IPS-NIHi11 (cell line): ENCODE measurements at regions not wholly inside any gene's neighbourhood (a gene's known extent, or its start where the extent isn't known, plus 50 kb on each side); places are given as distances from the start of the nearest gene placed in this dataset.

Experiments used
- DNase-seq: peaks from one replicate; pipeline ENCODE4 v3.0.0; 2012; ENCODE audit warnings: mixed read lengths, low spot score

- no peak for DNase-seq
Observed at GRCh38 chr1:219773110-219773509, 155.2 kb downstream of the SLC30A10 start.

DNA sequence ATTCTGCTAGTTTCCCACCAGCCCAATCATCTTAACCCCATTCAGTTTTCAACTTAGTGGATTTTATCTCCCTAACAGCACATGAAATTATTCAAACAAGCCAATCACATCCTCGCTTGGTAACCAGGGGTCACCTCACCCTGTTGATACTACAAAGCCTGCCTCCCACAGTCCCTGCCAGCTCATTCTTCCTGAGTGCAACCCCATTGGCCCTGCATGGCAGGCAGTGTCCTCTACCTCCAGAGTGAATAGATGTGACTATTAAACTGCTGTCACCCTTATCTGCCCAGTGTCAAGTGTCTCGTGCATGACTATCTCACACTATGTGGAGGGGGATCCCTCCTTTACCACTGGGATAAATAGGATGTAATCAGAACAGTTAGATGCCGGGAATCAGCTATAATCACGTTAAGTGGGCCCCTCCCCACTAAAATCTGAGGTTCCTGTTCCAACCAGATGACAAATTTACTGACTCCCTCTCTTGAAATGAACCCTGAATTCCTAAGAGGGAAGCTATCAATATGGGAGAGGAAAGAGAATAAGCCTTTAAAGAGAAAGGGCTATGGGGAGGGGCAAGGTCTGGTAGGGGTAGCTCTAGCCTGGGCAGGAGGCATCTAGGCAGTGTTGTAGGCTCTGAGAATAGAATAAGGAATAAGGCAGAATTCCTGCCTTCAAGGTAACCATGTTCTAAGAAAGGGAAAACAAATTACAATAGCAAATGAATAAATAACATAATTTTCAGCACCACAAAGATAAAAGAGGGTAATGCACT is 155.9 kb downstream of the SLC30A10 start:
- no peak for DNase-seq

DNA sequence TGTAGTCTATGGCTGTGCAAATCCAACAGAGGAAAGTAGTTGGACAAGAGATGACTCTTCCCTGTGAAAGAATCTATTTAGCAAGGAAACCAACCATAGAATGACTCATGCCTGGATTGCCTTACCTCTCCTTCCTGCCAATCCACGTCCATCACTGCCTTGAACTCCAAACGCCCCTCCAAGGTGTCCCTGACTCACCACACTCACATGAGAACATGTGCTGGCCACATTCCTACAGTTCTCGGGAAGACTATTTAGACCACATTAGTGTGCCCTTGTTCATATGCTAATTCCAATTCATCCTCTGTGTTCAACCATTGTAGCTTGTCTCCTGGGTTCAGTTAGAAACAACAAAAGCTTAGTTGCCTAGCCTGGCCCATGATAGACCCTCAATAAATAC is 157.3 kb downstream of the SLC30A10 start:
- DNase-seq = peak; percentile 24

DNA sequence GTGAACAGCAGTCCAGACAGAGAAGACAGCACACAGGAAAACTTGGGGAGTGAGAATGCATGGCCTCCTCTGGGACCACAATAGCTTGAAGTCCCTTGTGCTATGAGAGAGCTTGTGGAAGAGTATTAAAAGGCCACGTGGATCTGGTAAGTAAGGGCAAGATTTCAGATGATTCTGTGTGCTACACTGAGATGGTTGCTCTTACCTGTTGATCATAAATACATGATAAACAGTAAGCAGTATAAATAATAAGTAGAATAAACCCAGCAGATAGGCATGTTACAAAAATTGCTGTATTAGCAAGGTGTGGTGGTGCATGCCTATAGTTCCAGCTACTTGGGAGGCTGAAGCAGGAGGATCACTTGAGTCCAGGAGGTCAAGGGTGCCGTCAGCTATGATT is 150.4 kb upstream of the ZC3H11B start:
- no peak for DNase-seq

DNA sequence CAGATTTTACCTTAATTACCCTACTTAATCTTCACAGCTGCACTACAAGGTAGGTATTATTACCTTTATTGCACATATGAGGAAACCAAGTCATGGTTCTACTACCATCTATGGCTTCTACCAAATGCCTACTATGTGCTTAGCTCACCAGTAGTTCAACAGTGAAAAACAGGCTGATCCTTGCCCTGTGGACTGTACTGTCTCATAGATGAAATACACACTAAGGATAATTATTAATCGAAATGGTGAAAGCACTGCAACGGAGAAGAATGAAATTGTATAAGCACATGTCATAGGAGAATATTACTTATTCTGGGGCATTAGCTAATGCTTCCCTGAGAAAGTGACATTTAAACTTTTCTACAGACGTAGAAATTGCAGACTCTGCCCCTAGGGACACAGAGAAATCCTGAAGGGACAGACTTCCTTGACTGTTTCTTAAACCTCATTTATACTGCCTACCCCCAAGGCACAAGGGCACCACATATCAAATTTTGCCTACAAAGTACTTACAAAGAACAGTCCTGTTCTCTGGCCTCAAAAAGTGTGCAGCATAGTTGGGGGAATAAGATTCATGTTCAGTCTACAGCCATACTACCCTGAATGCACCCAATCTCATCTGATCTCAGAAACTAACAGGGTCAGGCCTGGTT is 148.4 kb upstream of the ZC3H11B start:
- DNase-seq = no peak

- no peak for DNase-seq
Observed at GRCh38 chr1:219759095-219759494, 146.2 kb upstream of the ZC3H11B start.

GRCh38 chr1:219757890-219758289 is 145.0 kb upstream of the ZC3H11B start:
- no peak for DNase-seq

- DNase-seq = no peak
Observed at GRCh38 chr1:219755234-219755633, 142.3 kb upstream of the ZC3H11B start.

DNA sequence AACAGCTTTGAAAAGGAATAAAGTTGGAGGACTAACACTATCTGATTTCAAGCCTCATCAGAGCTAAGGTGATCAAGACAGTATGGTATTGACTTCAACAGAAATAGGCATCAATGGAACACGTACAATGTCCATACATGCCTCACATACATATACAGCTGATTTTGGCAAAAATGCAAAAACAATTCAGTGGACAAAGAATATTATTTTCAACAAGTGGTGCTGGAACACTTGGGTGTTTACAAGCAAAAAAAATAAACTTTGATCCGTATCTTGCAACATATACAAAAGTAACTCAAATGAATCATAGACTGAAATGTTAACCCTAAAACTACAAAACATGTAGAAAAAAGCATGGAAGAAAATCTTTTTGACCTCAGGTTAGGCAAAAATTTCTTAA is 141.9 kb upstream of the ZC3H11B start:
- no peak for DNase-seq

DNA sequence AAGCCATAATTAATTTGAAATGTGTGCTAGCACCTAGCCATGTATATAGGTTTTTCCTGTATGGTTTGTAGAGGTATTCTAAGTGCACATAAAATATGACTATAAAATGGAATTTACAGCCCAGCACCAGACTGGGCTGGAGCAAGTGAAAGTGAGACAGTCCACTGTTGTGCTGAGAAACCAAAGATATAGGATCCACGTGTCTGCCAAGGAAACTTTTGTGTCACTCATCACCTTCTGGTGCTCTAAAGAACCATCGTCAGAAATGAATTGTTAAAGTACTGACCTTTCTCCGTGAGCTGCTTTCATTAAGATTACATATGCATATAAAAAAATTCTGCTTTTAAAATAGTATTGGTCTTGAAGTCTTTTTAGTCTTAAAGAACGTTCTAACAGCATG is 141.0 kb upstream of the ZC3H11B start:
- DNase-seq = no peak

DNA sequence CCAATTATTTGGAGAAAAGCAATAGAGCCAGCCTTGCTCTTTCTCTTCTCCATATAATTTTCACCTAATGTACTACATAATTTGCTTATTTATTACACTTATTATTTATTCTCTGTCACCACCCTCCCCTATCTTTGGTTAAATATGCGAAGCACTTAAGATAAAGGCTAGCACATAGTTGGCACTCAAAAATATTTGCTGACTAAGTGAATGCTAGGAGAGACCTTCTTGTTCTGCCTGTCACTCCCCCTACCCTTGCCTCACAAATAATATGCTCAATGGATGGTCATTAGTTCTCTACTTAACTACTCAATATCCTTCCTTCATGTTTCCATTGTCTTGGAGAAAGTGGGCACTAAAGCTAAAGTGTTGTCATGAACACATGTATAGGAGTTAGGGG is 139.7 kb upstream of the ZC3H11B start:
- DNase-seq = no peak

DNA sequence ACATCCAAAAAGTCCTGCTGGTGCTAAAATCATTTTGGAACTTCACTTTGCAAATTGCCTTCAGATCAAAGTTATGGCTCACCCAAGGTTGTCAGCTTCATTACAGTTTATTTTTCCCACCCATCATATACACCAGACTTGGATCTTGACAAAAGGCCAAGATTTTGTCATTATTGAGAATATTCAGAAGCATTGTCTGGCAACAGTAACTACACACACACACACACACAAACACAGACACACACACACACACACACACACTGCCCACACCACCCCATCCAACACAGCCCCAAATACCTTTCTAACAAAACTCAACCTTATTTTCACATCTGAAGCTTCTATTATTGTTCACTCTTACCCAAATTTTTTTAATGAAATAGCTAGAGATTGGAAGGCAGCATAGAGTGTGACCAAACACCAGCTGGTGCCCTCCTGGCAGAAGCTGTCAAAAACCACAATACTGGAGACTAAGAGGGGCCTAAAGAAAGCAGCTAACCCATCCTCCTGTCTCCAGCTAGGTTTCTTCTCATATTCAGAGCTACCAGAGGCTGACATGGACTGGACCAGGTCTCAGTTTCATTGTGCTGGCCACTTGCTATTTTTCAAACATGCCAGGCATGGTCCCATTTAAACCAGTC is 139.1 kb upstream of the ZC3H11B start:
- no peak for DNase-seq

- no peak for DNase-seq
Observed at GRCh38 chr1:219749370-219749769, 136.5 kb upstream of the ZC3H11B start.

- DNase-seq = no peak
Observed at GRCh38 chr1:219746141-219746540, 133.2 kb upstream of the ZC3H11B start.

- no peak for DNase-seq
Observed at GRCh38 chr1:219744652-219745469, 132.0 kb upstream of the ZC3H11B start.

DNA sequence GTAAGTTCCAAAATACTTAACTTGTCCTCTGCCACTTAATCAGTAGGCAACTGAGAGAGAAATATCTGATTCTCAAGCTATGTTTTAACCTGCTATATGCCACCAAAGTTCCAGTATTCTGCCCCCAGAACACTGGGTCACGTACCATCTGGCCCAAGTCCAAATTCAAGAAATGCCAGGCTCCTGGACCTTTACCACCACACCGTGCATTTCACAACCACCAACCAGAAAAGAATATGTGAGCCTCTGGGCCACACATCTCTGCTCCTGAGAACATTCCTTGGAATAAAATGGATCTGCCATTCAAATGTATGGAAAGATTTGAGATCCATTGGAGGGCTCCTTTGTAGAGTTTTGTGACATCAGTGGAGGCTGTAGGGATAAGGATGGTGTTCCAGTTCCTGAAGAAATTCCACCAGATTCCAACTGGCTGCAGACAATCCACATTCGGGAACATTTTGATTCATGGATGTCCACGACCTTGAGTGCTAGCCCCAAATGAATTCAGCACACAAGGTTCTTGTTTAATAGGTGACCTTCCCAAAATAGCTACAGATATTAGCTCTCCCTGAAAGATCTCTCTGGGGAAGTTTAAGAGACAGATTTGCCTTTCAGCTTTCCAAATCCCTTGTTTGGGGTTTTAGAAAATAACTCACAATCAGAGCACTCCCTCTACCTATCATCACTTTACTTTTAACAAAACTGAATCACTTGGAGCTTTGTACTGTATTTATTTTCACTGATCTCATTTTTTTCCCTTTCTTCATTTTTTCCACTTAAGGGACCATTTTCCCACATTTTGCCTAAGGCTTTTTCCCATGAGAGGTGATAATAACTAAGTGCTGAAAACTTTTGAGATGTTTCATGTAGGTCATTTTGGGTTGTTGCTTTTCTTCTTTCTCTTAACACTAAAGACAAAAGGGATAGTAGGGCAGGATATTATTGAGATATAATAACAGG is 128.4 kb upstream of the ZC3H11B start:
- DNase-seq = no peak

DNA sequence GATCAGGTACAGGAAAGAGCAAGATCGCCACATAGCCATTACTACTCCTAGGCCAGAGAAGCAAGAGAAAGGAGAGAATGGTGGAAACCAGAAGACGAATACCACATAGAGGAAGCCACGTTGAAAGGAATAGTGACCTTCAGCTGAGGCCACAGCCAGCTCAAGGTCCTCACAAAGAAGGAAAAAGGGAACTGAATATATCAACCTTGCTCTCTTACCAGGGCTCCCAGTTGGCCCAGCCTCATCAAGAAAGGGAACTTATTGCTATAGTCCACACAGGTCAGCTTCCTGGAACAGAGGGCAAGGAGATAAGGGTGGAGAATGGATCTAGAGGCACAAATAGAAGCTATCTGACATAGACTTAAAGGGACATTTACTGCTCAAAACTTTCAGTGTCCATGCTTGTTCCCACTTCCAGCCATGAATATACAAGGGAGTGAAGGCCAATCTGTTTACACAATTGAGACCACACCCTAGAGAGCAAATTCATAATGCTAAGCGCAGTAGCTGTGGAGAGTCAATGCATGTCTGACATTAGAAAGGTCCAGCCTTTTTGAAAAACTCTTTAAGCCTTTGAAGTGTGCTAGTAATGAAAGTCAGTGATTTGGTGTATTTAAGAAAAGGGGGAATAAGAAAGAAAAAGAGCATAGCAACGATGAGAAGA is 120.7 kb upstream of the ZC3H11B start:
- DNase-seq = no peak

DNA sequence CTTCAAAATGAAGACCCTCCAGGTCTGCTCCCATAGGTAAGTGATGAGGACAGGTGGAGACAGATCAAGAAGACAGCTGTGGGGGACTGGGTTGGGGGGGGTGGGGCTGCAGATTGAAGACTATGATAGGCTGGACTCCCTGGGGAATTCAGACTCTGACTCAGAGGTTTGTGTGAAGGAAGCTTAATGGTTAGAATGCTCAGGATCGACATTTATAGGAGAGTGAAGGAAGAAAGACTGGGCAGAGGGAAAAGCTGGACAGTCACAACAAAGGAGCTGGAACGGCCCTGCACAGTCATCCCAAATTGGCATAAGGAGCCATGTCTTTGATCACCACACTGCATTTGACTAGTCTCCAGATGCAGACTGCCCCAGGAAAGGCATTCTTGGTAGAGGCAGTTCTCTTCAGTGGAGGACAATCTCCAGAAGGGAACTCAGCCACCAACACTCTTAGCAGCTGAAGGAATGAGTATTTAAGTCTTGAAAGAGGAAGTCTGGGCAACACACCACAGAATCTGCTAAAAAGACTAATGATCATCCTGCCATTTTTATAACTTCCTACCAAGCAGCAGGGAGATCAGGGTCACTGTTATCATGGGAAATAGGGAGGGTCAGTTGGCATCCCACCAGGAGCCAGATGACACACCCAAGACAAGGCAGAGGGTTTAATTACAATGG is 120.0 kb upstream of the ZC3H11B start:
- no peak for DNase-seq

GRCh38 chr1:219731771-219732170 is 118.9 kb upstream of the ZC3H11B start:
- no peak for DNase-seq
